ENCODE measurements at regions not wholly inside any gene's neighbourhood (a gene's known extent, or its start where the extent isn't known, plus 50 kb on each side); places are given as distances from the start of the nearest gene placed in this dataset.

GRCh38 chr20:11761497-11761896 lies 156.2 kb upstream of the BTBD3 start:
- no peak for DNase-seq (ENCODE audit: low read depth)
- TF ChIP-seq CTCF (IDR thresholded peaks at IDR 0.05; ENCODE audit: low read length, missing control alignments): no peak
- no peak overlapping the region for H3K4me3 ChIP-seq (replicated peaks; ENCODE audit: low read depth, low read length)

GRCh38 chr20:11766961-11767360 lies 150.7 kb upstream of the BTBD3 start:
- DNase-seq (ENCODE audit: low read depth): no peak
- no peak overlapping the region for H3K4me3 ChIP-seq (replicated peaks; ENCODE audit: low read depth, low read length)
- TF ChIP-seq CTCF (IDR thresholded peaks at IDR 0.05; ENCODE audit: low read length, missing control alignments): no peak

- no peak for DNase-seq (ENCODE audit: low read depth)
- no peak overlapping the region for H3K4me3 ChIP-seq (replicated peaks; ENCODE audit: low read depth, low read length)
- TF ChIP-seq CTCF (IDR thresholded peaks at IDR 0.05; ENCODE audit: low read length, missing control alignments): no peak
Observed at GRCh38 chr20:11769825-11770224, 147.9 kb upstream of the BTBD3 start.

- H3K4me3 ChIP-seq (replicated peaks; ENCODE audit: low read depth, low read length): no peak overlapping the region
- TF ChIP-seq CTCF (IDR thresholded peaks at IDR 0.05; ENCODE audit: low read length, missing control alignments): no peak
- no peak for DNase-seq (ENCODE audit: low read depth)
Observed at GRCh38 chr20:11772226-11772730, 145.4 kb upstream of the BTBD3 start.

GRCh38 chr20:11776687-11777086 lies 141.0 kb upstream of the BTBD3 start:
- TF ChIP-seq CTCF (IDR thresholded peaks at IDR 0.05; ENCODE audit: low read length, missing control alignments): no peak
- no peak for DNase-seq (ENCODE audit: low read depth)
- H3K4me3 ChIP-seq (replicated peaks; ENCODE audit: low read depth, low read length): no peak overlapping the region

- peak; percentile 54 for DNase-seq (ENCODE audit: low read depth)
- no peak for TF ChIP-seq CTCF (IDR thresholded peaks at IDR 0.05; ENCODE audit: low read length, missing control alignments)
- H3K4me3 ChIP-seq (replicated peaks; ENCODE audit: low read depth, low read length): peak overlapping the region; percentile 20
Observed at GRCh38 chr20:11777387-11778205, 140.1 kb upstream of the BTBD3 start.

- H3K4me3 ChIP-seq (replicated peaks; ENCODE audit: low read depth, low read length): peak overlapping the region; percentile 20
- no peak for TF ChIP-seq CTCF (IDR thresholded peaks at IDR 0.05; ENCODE audit: low read length, missing control alignments)
- DNase-seq (ENCODE audit: low read depth): peak; percentile 25
Observed at GRCh38 chr20:11778206-11778570, 139.5 kb upstream of the BTBD3 start.

All from fibroblast of pulmonary artery (primary cell).